ENCODE measurements at regions not wholly inside any gene's neighbourhood (a gene's known extent, or its start where the extent isn't known, plus 50 kb on each side); places are given as distances from the start of the nearest gene placed in this dataset.
A peak's percentile ranks its signal among the peaks of the same experiment; 100 is the strongest.

DNA sequence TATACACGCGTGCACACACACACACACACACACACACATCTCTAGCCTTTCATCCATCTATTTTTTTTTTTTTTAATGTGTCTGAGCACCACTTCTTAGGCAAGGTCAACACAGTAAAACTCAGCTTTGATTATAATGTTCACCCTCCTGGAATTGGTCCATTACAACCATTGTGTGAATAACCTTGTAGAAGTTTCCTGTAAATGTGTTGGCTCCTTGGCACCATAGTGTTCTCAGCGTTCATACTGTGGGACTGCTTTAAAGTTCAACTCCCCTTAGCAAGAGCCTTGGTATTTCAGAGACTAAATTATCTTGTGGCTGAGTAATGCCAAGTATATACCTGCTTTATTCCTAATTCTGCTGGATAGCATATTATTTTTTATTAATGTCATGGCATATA is 106.3 kb upstream of the PRPS1L1 start:
- Mint-ChIP-seq H3K9me3 (no peaks in the 10 kb centered on the region), H3K27ac (no peak overlapping the region), H3K4me3 (no peak overlapping the region), H3K36me3 (ENCODE audit: low read depth) (no peaks in the 10 kb centered on the region), H3K4me1 (no peaks in the 10 kb centered on the region), H3K27me3 (ENCODE audit: low read depth, poor library complexity) (no peaks in the 10 kb centered on the region)
- no peak for DNase-seq
- TF ChIP-seq, protein P1, sequence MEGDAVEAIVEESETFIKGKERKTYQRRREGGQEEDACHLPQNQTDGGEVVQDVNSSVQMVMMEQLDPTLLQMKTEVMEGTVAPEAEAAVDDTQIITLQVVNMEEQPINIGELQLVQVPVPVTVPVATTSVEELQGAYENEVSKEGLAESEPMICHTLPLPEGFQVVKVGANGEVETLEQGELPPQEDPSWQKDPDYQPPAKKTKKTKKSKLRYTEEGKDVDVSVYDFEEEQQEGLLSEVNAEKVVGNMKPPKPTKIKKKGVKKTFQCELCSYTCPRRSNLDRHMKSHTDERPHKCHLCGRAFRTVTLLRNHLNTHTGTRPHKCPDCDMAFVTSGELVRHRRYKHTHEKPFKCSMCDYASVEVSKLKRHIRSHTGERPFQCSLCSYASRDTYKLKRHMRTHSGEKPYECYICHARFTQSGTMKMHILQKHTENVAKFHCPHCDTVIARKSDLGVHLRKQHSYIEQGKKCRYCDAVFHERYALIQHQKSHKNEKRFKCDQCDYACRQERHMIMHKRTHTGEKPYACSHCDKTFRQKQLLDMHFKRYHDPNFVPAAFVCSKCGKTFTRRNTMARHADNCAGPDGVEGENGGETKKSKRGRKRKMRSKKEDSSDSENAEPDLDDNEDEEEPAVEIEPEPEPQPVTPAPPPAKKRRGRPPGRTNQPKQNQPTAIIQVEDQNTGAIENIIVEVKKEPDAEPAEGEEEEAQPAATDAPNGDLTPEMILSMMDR (IDR thresholded peaks at IDR 0.05): no peak

DNA sequence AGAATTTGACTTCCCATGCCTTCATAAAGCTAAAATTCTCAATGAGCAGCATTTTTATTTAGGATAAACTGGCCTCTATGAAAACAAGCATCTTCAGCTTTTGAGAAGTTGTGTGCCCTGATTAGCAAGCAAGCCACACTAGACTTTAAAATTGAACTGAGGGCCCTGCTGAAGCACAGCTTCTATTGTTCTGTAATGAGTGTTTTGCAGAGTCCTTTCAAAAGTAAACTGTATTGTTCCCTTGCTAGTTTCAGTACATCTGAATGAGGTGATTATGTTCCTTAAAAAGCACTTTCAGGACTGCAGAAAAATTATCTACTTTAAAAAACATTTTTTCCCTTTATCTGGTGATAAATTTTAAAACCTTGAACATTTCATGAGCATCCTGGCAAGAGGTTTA is 113.3 kb upstream of the PRPS1L1 start:
- Mint-ChIP-seq H3K27me3 (ENCODE audit: low read depth, poor library complexity) (peaks cover 4% of the 10 kb centered on the region), H3K9me3 (no peaks in the 10 kb centered on the region), H3K4me1 (peaks cover 4% of the 10 kb centered on the region), H3K27ac (no peak overlapping the region), H3K36me3 (ENCODE audit: low read depth) (no peaks in the 10 kb centered on the region), H3K4me3 (no peak overlapping the region)
- no peak for DNase-seq
- TF ChIP-seq, protein P1 (IDR thresholded peaks at IDR 0.05): no peak

DNA sequence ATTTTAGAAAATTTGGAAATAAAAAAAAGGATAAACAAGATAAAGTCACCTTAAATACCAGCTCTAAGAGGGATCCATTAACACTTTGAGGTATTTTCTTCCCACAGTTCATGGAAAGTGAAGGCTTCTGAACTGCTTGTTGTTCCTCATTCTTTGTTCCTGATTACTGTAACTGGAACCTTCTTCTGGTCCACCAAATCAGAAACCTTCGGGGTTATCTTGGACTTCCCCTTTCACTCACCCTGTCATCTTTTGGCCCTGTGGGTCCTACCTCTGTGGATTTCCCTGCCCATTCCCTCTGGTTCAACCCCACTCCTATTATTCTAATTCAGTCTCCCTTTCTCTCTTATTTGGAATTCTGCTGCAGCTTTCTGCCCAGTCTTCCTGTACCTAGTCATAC is 116.5 kb upstream of the PRPS1L1 start:
- DNase-seq: no peak
- Mint-ChIP-seq H3K27me3 (ENCODE audit: low read depth, poor library complexity) (peaks cover 4% of the 10 kb centered on the region), H3K36me3 (ENCODE audit: low read depth) (no peaks in the 10 kb centered on the region), H3K4me1 (peaks cover 4% of the 10 kb centered on the region), H3K9me3 (no peaks in the 10 kb centered on the region), H3K27ac (peak overlapping the region; percentile 68), H3K4me3 (no peak overlapping the region)
- TF ChIP-seq, protein P1 (IDR thresholded peaks at IDR 0.05): no peak

DNA sequence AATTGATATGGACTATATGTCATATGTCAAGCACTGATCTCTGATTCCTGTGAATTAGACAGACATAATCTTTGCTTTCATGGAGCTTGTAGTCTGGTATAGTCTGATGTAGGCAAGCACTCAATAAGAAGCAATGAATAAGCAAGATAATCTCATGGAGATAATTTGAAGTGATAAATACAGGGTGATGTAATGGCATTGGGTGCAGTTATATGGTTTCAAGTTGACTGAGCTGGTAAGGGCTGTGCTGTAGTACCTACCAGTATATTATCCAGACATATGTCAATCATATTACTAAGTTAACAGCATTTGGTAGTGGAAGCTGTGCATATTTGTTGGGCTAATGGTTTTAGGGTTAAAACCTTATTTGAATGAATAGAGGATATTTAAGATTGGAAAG is 117.5 kb upstream of the PRPS1L1 start:
- Mint-ChIP-seq H3K9me3 (no peaks in the 10 kb centered on the region), H3K4me3 (no peak overlapping the region), H3K27ac (no peak overlapping the region), H3K4me1 (peaks cover 4% of the 10 kb centered on the region), H3K36me3 (ENCODE audit: low read depth) (no peaks in the 10 kb centered on the region), H3K27me3 (ENCODE audit: low read depth, poor library complexity) (peaks cover 4% of the 10 kb centered on the region)
- TF ChIP-seq, protein P1 (IDR thresholded peaks at IDR 0.05): no peak
- DNase-seq: no peak

DNA sequence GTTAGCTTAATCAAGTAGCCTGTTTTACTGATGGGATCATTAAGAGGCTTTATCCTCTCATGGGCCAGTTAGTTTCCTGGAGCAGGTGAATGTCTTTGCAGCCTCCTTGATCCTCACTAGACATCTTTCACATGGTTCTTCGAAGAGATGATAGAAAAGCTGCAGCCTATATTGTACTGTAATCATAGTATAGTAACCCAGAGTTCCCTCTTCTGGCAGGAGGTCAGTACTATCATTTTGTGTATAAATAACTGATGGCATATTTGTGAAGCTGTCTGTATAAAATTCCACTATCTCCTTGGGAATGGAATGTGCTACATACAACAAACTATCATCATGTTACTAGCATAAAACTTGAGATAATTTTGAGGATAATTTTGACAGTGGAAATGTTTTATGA is 123.8 kb upstream of the PRPS1L1 start:
- Mint-ChIP-seq H3K9me3 (no peaks in the 10 kb centered on the region), H3K27me3 (ENCODE audit: low read depth, poor library complexity) (no peaks in the 10 kb centered on the region), H3K27ac (no peak overlapping the region), H3K4me3 (no peak overlapping the region), H3K36me3 (ENCODE audit: low read depth) (no peaks in the 10 kb centered on the region), H3K4me1 (no peaks in the 10 kb centered on the region)
- no peak for DNase-seq
- TF ChIP-seq, protein P1 (IDR thresholded peaks at IDR 0.05): no peak

DNA sequence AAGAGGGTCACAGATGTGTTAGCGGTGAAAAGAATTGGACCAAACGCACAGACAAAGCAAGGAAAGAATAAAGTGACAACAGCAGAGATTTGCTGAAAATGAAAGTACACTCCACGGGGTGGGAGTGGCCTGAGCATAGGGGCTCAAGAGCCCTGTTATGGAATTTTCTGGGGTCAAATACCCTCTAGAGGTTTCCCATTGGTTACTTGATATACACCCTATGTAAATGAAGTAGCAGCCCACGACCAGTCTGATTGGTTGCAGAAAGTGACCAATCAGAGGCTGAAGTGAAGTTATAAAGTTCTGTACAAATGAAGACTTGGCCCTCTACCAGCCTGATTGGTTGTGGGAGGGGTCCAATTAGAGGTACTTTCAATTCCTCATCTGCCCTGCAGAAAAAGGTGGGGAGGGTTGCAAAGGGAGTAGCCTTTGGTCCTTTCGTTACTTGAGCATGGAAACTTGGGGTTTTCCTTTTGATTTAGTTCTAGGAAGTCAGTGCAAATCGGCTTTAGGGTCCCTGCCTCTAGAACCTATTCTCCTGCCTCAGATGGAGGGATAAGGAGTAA is 125.6 kb upstream of the PRPS1L1 start:
- H3K36me3 Mint-ChIP-seq (ENCODE audit: low read depth): no peaks in the 10 kb centered on the region
- no peaks in the 10 kb centered on the region for H3K4me1 Mint-ChIP-seq
- DNase-seq: no peak
- peaks cover under 1% of the 10 kb centered on the region for H3K27me3 Mint-ChIP-seq (ENCODE audit: low read depth, poor library complexity)
- no peak overlapping the region for H3K27ac Mint-ChIP-seq
- no peaks in the 10 kb centered on the region for H3K9me3 Mint-ChIP-seq
- TF ChIP-seq, protein P1 (IDR thresholded peaks at IDR 0.05): no peak
- H3K4me3 Mint-ChIP-seq: no peak overlapping the region
